Astrocyte of the hippocampus (primary cell): ENCODE measurements at regions not wholly inside any gene's neighbourhood (a gene's known extent, or its start where the extent isn't known, plus 50 kb on each side); places are given as distances from the start of the nearest gene placed in this dataset.

Source experiments
- DNase-seq: peaks from one replicate; pipeline ENCODE4 v3.0.0; 2011; ENCODE audit warnings: low read depth, low spot score

GRCh38 chr18:39419315-39419714 is 1853.7 kb upstream of the CELF4 start:
- no peak for DNase-seq

DNA sequence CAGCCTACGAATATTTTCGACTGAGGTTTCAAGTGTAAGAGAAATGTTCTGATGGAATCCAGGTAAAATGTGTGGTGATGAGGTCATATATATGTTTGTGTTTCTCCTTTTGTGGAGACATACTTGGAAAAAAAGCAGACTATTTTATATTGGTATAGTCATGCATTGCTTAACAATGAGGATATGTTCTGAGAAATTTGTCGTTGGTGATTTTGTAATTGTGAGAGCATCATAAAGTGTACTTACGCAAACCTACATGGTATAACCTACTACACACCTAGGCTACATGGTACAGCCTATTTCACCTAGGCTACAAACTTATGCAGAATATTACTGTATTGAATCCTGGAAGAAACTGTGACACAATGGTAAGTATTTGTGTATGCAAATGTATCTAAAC is 1849.9 kb upstream of the CELF4 start:
- no peak for DNase-seq

- peak; percentile 34 for DNase-seq
These were observed 1848.6 kb upstream of the CELF4 start for GRCh38 chr18:39414009-39414700.

GRCh38 chr18:39406941-39407340 is 1841.3 kb upstream of the CELF4 start:
- no peak for DNase-seq

GRCh38 chr18:39403121-39403520 is 1837.5 kb upstream of the CELF4 start:
- DNase-seq, result no peak

DNA sequence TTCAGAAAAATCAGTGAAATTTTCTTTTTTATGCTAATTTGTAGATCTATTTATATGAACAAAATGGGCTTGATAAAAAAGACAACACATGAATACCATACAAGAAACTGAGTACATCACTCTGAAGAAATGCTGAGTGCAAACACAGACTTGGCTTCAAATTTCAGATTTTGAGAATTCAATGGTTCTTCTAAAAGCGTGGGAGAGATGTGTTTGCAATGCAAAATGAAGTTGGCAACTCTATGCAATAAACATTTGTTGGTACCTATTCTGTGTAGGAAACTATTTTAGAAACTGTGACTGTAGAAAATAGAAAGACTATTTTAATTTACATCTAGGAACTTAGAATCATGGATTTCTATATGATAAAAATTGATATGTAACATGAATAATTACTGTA is 1834.1 kb upstream of the CELF4 start:
- DNase-seq, result no peak

GRCh38 chr18:39396168-39396567 is 1830.6 kb upstream of the CELF4 start:
- no peak for DNase-seq

DNA sequence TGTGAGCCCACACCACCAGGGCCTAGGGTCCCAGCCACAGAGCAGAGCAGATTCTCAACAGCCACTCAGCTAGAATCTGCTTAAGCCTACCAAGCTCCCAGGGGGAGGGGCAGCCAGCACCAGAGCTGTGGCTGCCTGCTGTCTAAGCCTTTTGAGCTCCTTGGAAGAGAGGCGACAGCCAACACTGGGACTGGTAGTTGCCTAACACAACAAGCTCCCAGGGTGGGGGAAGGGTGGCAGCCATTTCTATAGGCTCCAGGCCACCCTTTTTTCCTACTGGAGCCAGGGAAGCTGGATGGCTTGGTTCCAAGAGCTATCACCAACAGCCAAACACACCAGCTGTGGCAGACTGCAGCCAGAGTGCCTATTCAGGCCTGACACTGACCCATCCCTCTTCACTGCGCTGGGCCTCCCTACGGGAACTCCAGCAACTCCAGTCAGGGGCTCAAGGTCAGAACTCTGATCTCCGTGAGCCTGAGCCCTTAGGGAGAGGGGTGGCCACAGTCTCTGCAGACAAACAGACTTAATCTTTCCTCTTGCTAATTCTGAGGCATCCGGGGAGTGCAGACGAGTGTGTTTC is 1824.3 kb upstream of the CELF4 start:
- DNase-seq, result no peak

DNA sequence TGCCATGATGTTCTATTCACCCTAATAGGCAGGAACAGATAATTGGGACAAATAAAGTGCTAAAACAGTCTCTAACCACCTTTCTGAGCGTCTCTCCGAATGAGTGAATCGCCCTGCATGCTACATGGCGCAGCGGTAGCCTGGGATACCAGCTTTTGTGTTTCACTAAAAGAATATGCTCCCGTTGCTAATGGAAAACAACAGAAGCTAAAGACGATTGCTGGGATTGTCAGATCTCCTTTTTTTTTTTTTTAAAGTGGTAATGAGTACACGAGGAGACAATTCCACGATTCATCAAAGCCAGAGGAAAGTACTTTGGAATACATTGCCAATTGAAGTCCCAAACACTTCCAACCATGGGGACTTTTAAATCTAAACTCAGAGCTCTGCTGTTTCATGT is 1815.3 kb upstream of the CELF4 start:
- DNase-seq, result peak; percentile 20

DNA sequence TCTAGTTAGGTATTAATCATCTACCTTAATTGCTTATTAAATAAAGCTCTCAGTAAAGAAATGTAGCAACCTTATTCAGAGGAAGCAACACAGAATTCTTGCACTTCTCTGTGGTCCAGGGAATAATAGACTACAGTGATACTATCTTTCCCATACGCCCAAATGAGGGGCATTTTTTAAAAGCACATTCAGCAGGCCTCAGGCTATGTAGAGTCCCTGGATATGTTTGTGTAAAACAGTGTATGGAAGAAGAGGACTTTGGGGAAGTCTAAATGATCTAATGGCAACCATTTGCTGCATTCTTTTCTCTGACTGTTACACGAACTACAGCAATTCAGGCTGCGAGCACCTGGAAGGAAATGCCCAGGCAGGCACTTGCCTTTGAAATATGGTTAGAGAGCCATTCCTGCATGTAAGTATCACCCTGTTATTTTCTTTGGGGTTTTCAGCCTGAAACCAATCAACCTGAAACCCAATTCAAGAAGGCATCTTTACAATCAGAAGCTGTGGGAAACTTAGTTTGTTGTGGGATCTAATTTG is 1814.7 kb upstream of the CELF4 start:
- peak; percentile 16 for DNase-seq

- no peak for DNase-seq
These were observed 1809.5 kb upstream of the CELF4 start for GRCh38 chr18:39375066-39375465.

- no peak for DNase-seq
These were observed 1806.4 kb upstream of the CELF4 start for GRCh38 chr18:39371996-39372395.

DNA sequence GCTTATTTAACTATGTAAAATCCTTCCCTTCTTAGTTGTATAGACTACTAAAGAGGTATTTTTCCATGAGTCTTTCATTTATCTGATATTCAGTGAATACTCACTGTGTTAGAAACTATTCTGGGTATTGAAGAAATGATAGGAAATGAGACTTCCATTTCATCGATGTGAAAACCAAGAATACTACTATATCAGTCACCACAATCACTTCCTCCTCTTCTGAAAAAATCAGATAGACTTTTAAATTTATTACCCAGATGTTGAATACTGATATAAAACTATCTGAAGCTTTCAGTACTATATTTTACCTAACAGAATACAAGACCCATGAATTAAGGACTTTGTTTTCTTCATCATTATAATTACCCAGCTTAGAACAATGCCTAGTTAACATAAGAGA is 1801.1 kb upstream of the CELF4 start:
- no peak for DNase-seq

DNA sequence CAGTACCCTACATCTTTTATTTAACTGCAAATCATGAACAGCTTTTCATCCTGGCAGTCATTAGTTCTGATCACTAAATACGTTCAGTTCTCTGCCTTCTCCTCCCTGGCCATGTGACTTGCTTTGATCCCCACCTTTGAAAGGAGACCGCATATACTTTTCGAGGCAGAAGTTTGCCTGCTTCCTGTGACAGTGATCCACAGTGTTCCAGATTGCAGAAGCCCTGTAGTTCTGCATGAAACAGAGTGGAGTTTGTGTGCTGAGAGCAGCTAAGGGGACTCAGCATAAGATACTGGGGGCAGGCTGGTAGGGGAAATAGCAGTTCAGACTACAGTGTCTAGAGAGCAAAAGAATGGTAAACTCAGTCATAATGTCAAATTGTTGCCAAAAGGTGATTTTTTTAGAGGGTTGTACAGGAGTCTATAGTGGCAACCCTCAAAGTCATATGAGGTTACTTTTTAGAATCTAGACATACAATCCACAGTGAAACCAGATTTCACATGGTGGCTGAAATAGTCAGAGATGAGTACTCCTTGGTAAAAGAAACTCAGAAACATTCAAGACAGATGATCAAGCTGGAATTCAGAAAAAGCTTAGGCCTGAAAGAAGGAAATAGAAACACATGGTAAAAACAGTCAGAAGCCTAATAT is 1800.4 kb upstream of the CELF4 start:
- no peak for DNase-seq

DNA sequence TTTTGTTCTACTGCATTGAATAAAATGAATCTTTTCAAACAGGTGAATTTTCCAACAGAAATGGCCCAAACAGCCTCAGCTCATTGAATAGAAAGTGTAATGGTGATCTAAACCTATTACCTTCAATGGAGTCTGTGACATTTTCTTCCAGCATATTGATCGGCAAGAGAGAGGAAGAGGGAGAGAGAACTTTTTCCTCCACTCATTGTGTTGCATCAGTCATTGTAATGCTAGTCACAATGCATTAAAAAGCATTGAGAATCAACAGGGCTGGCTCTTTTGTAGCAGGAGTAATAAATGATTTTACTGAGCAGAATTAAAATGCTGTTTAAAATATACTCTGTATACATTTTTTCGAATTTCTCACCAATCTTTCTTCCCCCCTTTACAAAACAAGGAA is 1794.5 kb upstream of the CELF4 start:
- no peak for DNase-seq

DNA sequence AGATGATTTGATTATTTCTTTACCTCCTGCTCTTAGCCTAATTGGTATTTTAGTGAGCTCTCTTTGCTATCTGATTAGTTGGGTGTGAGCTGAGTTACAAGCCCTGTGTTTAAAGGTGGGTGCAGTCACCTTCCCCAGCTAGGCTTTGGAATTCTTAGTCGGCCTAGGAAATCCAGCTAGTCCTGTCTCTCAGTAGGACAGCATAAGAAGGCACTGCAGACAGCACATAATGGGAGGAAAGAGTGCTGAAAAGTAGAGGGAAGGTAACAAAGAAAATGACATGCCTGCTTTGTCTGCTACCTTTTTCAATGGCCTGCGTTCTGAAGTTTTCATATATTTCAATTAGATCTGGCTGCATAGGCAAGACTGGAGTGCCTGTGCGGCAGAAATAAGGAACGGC is 1794.0 kb upstream of the CELF4 start:
- DNase-seq, result no peak

DNA sequence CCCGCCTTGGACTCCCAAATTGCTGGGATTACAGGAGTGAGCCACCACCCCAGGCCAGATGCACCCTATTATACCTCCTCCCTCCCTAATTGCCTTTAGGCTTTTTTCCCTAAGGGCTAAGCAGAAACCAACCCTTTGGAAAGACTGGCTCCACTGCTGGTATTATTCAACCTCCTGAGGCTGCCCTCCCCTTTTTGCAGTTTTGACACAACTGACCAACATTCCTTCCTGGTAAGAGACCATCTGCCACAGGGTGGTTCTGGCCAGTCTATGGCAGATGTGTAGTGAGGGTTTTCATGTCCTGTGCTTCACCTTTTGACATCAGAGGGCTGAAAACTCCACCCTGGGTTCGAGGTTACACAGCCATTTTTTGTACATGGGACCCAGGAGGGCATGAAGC is 1785.3 kb upstream of the CELF4 start:
- no peak for DNase-seq

- DNase-seq, result no peak
These were observed 1784.2 kb upstream of the CELF4 start for GRCh38 chr18:39349801-39350200.

- no peak for DNase-seq
These were observed 1783.2 kb upstream of the CELF4 start for GRCh38 chr18:39348757-39349156.

- DNase-seq, result no peak
These were observed 1782.1 kb upstream of the CELF4 start for GRCh38 chr18:39347701-39348100.

GRCh38 chr18:39346916-39347315 is 1781.3 kb upstream of the CELF4 start:
- no peak for DNase-seq

GRCh38 chr18:39345321-39345720 is 1779.7 kb upstream of the CELF4 start:
- DNase-seq, result no peak

- no peak for DNase-seq
These were observed 1778.9 kb upstream of the CELF4 start for GRCh38 chr18:39344487-39344886.
